Stomach (tissue), 8 donors: ENCODE measurements at regions not wholly inside any gene's neighbourhood (a gene's known extent, or its start where the extent isn't known, plus 50 kb on each side); places are given as distances from the start of the nearest gene placed in this dataset.

Experiments
- DNase-seq, 2 donors: peaks; one replicate each; pipeline versions ENCODE4 v3.0.0 to v3.0.0-alpha.2; 2013 to 2019
- H3K27ac ChIP-seq, 5 donors: fragments of 200-600 bp in 4 of 5; sonication (generic) in 4 of 5; one replicate each; pipeline ENCODE4 v1.5.1; 2013 to 2019; ENCODE audit warnings: mild to moderate bottlenecking in 1 of 5, moderate library complexity in 1 of 5
- H3K27me3 ChIP-seq, 3 donors: fragments of 200-600 bp; sonication (generic); one replicate each; pipeline ENCODE4 v1.5.1; 2017 to 2019; ENCODE audit warnings: mixed run types in 1 of 3
- H3K36me3 ChIP-seq, 4 donors: fragments of 200-600 bp; sonication (generic); 1 replicate in 3 of 4; 2 replicates in 1 of 4; pipeline ENCODE4 v1.5.1; 2016 to 2019
- H3K4me1 ChIP-seq, 4 donors: fragments of 200-600 bp; sonication (generic); one replicate each; pipeline ENCODE4 v1.5.1; 2016 to 2019
- H3K4me3 ChIP-seq, 4 donors: fragments of 200-600 bp; sonication (generic) in 3 of 4; one replicate each; pipeline ENCODE4 v1.5.1; 2016 to 2019; ENCODE audit warnings: mild to moderate bottlenecking in 1 of 4
- H3K9me3 ChIP-seq, 4 donors: fragments of 200-600 bp; sonication (generic); one replicate each; pipeline ENCODE4 v1.5.1; 2016 to 2019
- CTCF ChIP-seq, 7 experiments: fragments of 450-650 bp in 4 of 7; fragments of 200-600 bp in 3 of 7; sonication (generic) in 3 of 7; IDR thresholded peaks; one replicate each; pipeline ENCODE4 v1.5.1; 2016 to 2019; ENCODE audit warnings: antibody characterized with exemption in 7 of 7, control low read depth in 2 of 7, mild to moderate bottlenecking in 1 of 7
- EP300 ChIP-seq: sonication (generic); formaldehyde crosslinking; IDR thresholded peaks from one replicate; pipeline ENCODE4 v1.6.1; 2017; ENCODE audit warnings: antibody characterized with exemption
- POLR2A ChIP-seq, 4 donors: fragments of 450-650 bp; IDR thresholded peaks; one replicate each; pipeline ENCODE4 v1.6.1; 2016; ENCODE audit warnings: antibody characterized with exemption in 4 of 4, control low read depth in 2 of 4, mild to moderate bottlenecking in 1 of 4, moderate library complexity in 1 of 4
- POLR2AphosphoS5 ChIP-seq, 3 donors: sonication (generic); formaldehyde crosslinking; IDR thresholded peaks; one replicate each; pipeline ENCODE4 v1.6.1; 2016; ENCODE audit warnings: antibody characterized with exemption in 3 of 3
- WGBS, 5 donors: extraction: QIAGEN DNeasy Blood & Tissue Kit in 3 of 5; methylation state at CpG; one replicate each; pipeline versions ENCODE4 v1.1.5 to v1.1.7; 2013 to 2018; 5-methylcytosine and 5-hydroxymethylcytosine counted together
- intact Hi-C: fragments of 100-400 bp; cut with DNase I; formaldehyde crosslinking; loops from one replicate; pipeline ENCODE4 v1.15.1; 2023; ENCODE audit warnings: low total_unique reads
- donor health status: healthy with polysubstance abuse.
- donor health status: Bipolar disorder and iron deficiency.
- donor health status: healthy.

- H3K4me3 ChIP-seq, result no peak overlapping the region
- TF ChIP-seq POLR2A (IDR thresholded peaks at IDR 0.05) (no peak), EP300 (no peak), POLR2AphosphoS5 (IDR thresholded peaks at IDR 0.05) (no peak), CTCF (IDR thresholded peaks at IDR 0.05) (no peak)
- no peaks in the 10 kb centered on the region for H3K4me1 ChIP-seq
- intact Hi-C loops, result no loop called here
- DNase-seq, result no peak
- WGBS, 5 donors, result 92 to 98% (median 92%) methylated on average over 2 of the region's 2 CpGs
- H3K27me3 ChIP-seq, result no peaks in the 10 kb centered on the region
- H3K27ac ChIP-seq, result no peak overlapping the region
- H3K36me3 ChIP-seq, result no peaks in the 10 kb centered on the region
- no peaks in the 10 kb centered on the region for H3K9me3 ChIP-seq
Measured at GRCh38 chr13:76363682-76364289, 522.4 kb downstream of the KCTD12 start.

DNA sequence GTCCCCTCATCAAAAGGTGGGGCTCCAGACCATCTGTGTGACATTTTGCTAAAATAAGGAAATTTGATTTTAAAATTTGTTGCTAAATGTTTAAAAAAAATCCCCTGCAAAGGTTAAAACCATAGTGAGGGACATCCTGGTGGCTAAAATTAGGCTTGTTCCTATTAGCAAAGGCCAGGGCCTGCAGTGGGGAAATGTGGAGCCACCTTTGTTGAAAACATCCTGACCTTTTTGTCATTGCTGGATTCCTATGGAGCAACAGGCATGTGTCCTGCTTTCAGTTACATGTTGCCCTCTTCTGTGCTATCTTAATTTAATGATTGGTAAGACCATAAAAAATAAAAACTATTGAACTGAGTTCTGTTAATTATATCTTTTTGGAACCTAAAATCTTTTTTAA lies 524.3 kb downstream of the KCTD12 start:
- Histone ChIP-seq H3K9me3 (no peaks in the 10 kb centered on the region), H3K27ac (no peak overlapping the region), H3K4me3 (no peak overlapping the region), H3K4me1 (no peaks in the 10 kb centered on the region), H3K36me3 (no peaks in the 10 kb centered on the region), H3K27me3 (no peaks in the 10 kb centered on the region)
- intact Hi-C loops, result no loop called here
- DNase-seq, result no peak
- TF ChIP-seq EP300 (no peak), POLR2AphosphoS5 (IDR thresholded peaks at IDR 0.05) (no peak), POLR2A (IDR thresholded peaks at IDR 0.05) (no peak), CTCF (IDR thresholded peaks at IDR 0.05) (no peak)

GRCh38 chr13:76351541-76352229 lies 534.5 kb downstream of the KCTD12 start:
- Histone ChIP-seq H3K27me3 (no peaks in the 10 kb centered on the region), H3K4me1 (peaks cover 0 to 4% (median 0%) of the 10 kb centered on the region in 4 donors), H3K27ac (no peak overlapping the region), H3K9me3 (no peaks in the 10 kb centered on the region), H3K4me3 (no peak overlapping the region), H3K36me3 (no peaks in the 10 kb centered on the region)
- TF ChIP-seq POLR2A (IDR thresholded peaks at IDR 0.05), result no peak
- no peak for TF ChIP-seq POLR2AphosphoS5 (IDR thresholded peaks at IDR 0.05)
- TF ChIP-seq CTCF (IDR thresholded peaks at IDR 0.05), result no peak
- TF ChIP-seq EP300, result no peak
- DNase-seq, result no peak
- WGBS, 5 donors, result 61 to 78% (median 69%) methylated on average over 5 of the region's 5 CpGs
- intact Hi-C loops, result no loop called here

- Histone ChIP-seq H3K27me3 (no peaks in the 10 kb centered on the region), H3K36me3 (no peaks in the 10 kb centered on the region), H3K4me3 (no peak overlapping the region), H3K9me3 (no peaks in the 10 kb centered on the region), H3K4me1 (peaks cover 0 to 4% (median 0%) of the 10 kb centered on the region in 4 donors), H3K27ac (no peak overlapping the region)
- no peak for TF ChIP-seq EP300
- no peak for TF ChIP-seq POLR2A (IDR thresholded peaks at IDR 0.05)
- TF ChIP-seq POLR2AphosphoS5 (IDR thresholded peaks at IDR 0.05), result no peak
- TF ChIP-seq CTCF (IDR thresholded peaks at IDR 0.05), result no peak
- DNase-seq, result peak in 1 of 2 donors; percentile 52
- WGBS, 5 donors, result 29 to 69% (median 44%) methylated on average over 1 of the region's 1 CpG
- intact Hi-C loops, result no loop called here
Measured at GRCh38 chr13:76350399-76350798, 535.8 kb downstream of the KCTD12 start.
